GM23248 (cell line): ENCODE measurements at regions not wholly inside any gene's neighbourhood (a gene's known extent, or its start where the extent isn't known, plus 50 kb on each side); places are given as distances from the start of the nearest gene placed in this dataset.
A peak's percentile ranks its signal among the peaks of the same experiment; 100 is the strongest.

ENCODE experiments used
- DNase-seq: peaks from one replicate; pipeline ENCODE4 v3.0.0-alpha.2; 2015
- H2AFZ ChIP-seq: fragments of 200-600 bp; sonication (generic); 2 replicates; pipeline ENCODE4 v1.6.1; 2016; ENCODE audit warnings: antibody characterized with exemption
- H3F3A ChIP-seq: fragments of 200-600 bp; sonication (generic); 2 replicates; pipeline ENCODE4 v1.6.1; 2016; ENCODE audit warnings: mild to moderate bottlenecking, antibody characterized with exemption, mixed run types; ENCODE audit not compliant: insufficient read depth
- H3K27ac ChIP-seq: fragments of 200-600 bp; sonication (generic); 2 replicates; pipeline ENCODE4 v1.5.1; 2016; ENCODE audit warnings: mild to moderate bottlenecking
- H3K27me3 ChIP-seq: fragments of 200-600 bp; sonication (generic); replicated peaks from 2 replicates; pipeline ENCODE4 v1.6.1; 2016; ENCODE audit warnings: mild to moderate bottlenecking; ENCODE audit not compliant: insufficient read depth
- H3K36me3 ChIP-seq: fragments of 200-600 bp; sonication (generic); 2 replicates; pipeline ENCODE4 v1.6.1; 2016; ENCODE audit warnings: low read depth, mild to moderate bottlenecking
- H3K4me1 ChIP-seq: fragments of 200-600 bp; sonication (generic); 2 replicates; pipeline ENCODE4 v1.6.1; 2016; ENCODE audit warnings: mild to moderate bottlenecking; ENCODE audit not compliant: insufficient read depth
- H3K4me2 ChIP-seq: fragments of 200-600 bp; sonication (generic); one replicate; pipeline ENCODE4 v1.6.1; 2016; ENCODE audit warnings: mild to moderate bottlenecking; ENCODE audit not compliant: unreplicated experiment
- H3K4me3 ChIP-seq: fragments of 200-600 bp; sonication (generic); 2 replicates; pipeline ENCODE4 v1.5.1; 2016; ENCODE audit warnings: mild to moderate bottlenecking
- H3K79me2 ChIP-seq: fragments of 200-600 bp; sonication (generic); 2 replicates; pipeline ENCODE4 v1.6.1; 2016; ENCODE audit warnings: mild to moderate bottlenecking; ENCODE audit not compliant: insufficient read depth
- H3K9ac ChIP-seq: fragments of 200-600 bp; sonication (generic); 2 replicates; pipeline ENCODE4 v1.6.1; 2016; ENCODE audit warnings: mild to moderate bottlenecking
- H3K9me2 ChIP-seq: fragments of 200-600 bp; sonication (generic); 2 replicates; pipeline ENCODE4 v1.6.1; 2016; ENCODE audit warnings: mixed run types, mild to moderate bottlenecking, moderate library complexity; ENCODE audit not compliant: insufficient read depth
- H3K9me3 ChIP-seq: fragments of 200-600 bp; sonication (generic); one replicate; pipeline ENCODE4 v1.6.1; 2017; ENCODE audit warnings: low read depth
- H4K20me1 ChIP-seq: fragments of 200-600 bp; sonication (generic); 2 replicates; pipeline ENCODE4 v1.6.0; 2016; ENCODE audit not compliant: insufficient read depth
- EZH2 ChIP-seq: fragments of 200-600 bp; sonication (generic); IDR thresholded peaks from 2 replicates; pipeline ENCODE4 v1.6.1; 2018; ENCODE audit warnings: antibody characterized with exemption, mild to moderate bottlenecking; ENCODE audit not compliant: insufficient read depth, poor library complexity, severe bottlenecking
- EZH2phosphoT487 ChIP-seq: fragments of 200-600 bp; sonication (generic); IDR thresholded peaks from 2 replicates; pipeline ENCODE4 v1.6.1; 2018; ENCODE audit warnings: antibody characterized with exemption, moderate library complexity, mild to moderate bottlenecking, low read depth; ENCODE audit not compliant: insufficient read depth
- WGBS, 2 experiments: methylation state at CpG; one replicate each; pipeline ENCODE4 v1.1.6; 2015 to 2017; ENCODE audit warnings: low lambda C conversion rate in 2 of 2, low coverage in 1 of 2; ENCODE audit errors: missing lambda C conversion rate in 2 of 2; 5-methylcytosine and 5-hydroxymethylcytosine counted together
- in situ Hi-C: fragments of 300-500 bp; cut with MboI; formaldehyde crosslinking; loops from 2 replicates; pipeline ENCODE4 v1.15.0; 2020

GRCh38 chr3:98979296-98979695 is 77.8 kb upstream of the DCBLD2 start:
- no peak for TF ChIP-seq EZH2phosphoT487
- TF ChIP-seq EZH2, result no peak
- whole genome bisulfite sequencing, 2 experiments, result 98 to 100% methylated on average over 1 of the region's 1 CpG
- Histone ChIP-seq H3K36me3 (no peaks in the 10 kb centered on the region), H3K27me3 (no peaks in the 10 kb centered on the region), H3K9me2 (no peaks in the 10 kb centered on the region), H3K27ac (no peak overlapping the region), H3K4me3 (no peak overlapping the region), H4K20me1 (no peaks in the 10 kb centered on the region), H3K9ac (no peak overlapping the region), H3K79me2 (peaks cover 12% of the 10 kb centered on the region; the same call in 1 of the 2 replicates), H3K9me3 (no peaks in the 10 kb centered on the region), H3K4me2 (no peak overlapping the region), H3F3A (peaks cover 38% of the 10 kb centered on the region), H3K4me1 (peaks cover 37% of the 10 kb centered on the region), H2AFZ (no peak overlapping the region)
- in situ Hi-C loops, result no loop called here
- no peak for DNase-seq

- Histone ChIP-seq H3F3A (peaks cover 47% of the 10 kb centered on the region), H3K9ac (no peak overlapping the region), H3K79me2 (0 out of 2 replicates have a peak, but pooled peaks cover 2% of the 10 kb centered on the region), H3K36me3 (no peaks in the 10 kb centered on the region), H3K4me2 (peak overlapping the region; percentile 40), H3K27me3 (no peaks in the 10 kb centered on the region), H3K9me2 (no peaks in the 10 kb centered on the region), H3K4me3 (peak overlapping the region; percentile 9; the same call in 1 of the 2 replicates), H3K4me1 (peaks cover 37% of the 10 kb centered on the region), H3K9me3 (no peaks in the 10 kb centered on the region), H2AFZ (no peak overlapping the region), H4K20me1 (no peaks in the 10 kb centered on the region), H3K27ac (peak overlapping the region; percentile 37)
- in situ Hi-C loops, result no loop called here
- TF ChIP-seq EZH2phosphoT487, result no peak
- TF ChIP-seq EZH2, result no peak
- 73 to 84% methylated on average over 3 of the region's 3 CpGs for WGBS, 2 experiments
- no peak for DNase-seq
These were observed 76.7 kb upstream of the DCBLD2 start for GRCh38 chr3:98978068-98978811.

GRCh38 chr3:98977520-98977919 is 76.0 kb upstream of the DCBLD2 start:
- Histone ChIP-seq H3K4me3 (peak overlapping the region; percentile 9; the same call in 1 of the 2 replicates), H3K9ac (no peak overlapping the region), H4K20me1 (no peaks in the 10 kb centered on the region), H3K9me2 (no peaks in the 10 kb centered on the region), H3K27me3 (no peaks in the 10 kb centered on the region), H3K36me3 (no peaks in the 10 kb centered on the region), H3F3A (peaks cover 52% of the 10 kb centered on the region), H3K9me3 (no peaks in the 10 kb centered on the region), H3K4me1 (peaks cover 40% of the 10 kb centered on the region), H3K4me2 (peak overlapping the region; percentile 40), H3K79me2 (no peaks in the 10 kb centered on the region), H2AFZ (no peak overlapping the region), H3K27ac (peak overlapping the region; percentile 37)
- in situ Hi-C loops, result no loop called here
- DNase-seq, result peak; percentile 91
- TF ChIP-seq EZH2 (no peak), EZH2phosphoT487 (no peak)
- WGBS, 2 experiments, result 6 to 7% methylated on average over 2 of the region's 2 CpGs

GRCh38 chr3:98974442-98974841 is 72.9 kb upstream of the DCBLD2 start:
- Histone ChIP-seq H3K4me2 (no peak overlapping the region), H4K20me1 (no peaks in the 10 kb centered on the region), H3K9ac (no peak overlapping the region), H3K36me3 (no peaks in the 10 kb centered on the region), H3F3A (peaks cover 47% of the 10 kb centered on the region), H3K4me3 (no peak overlapping the region), H3K27me3 (no peaks in the 10 kb centered on the region), H3K4me1 (peaks cover 44% of the 10 kb centered on the region), H3K79me2 (no peaks in the 10 kb centered on the region), H3K27ac (no peak overlapping the region), H3K9me3 (no peaks in the 10 kb centered on the region), H2AFZ (no peak overlapping the region), H3K9me2 (no peaks in the 10 kb centered on the region)
- no peak for TF ChIP-seq EZH2
- TF ChIP-seq EZH2phosphoT487, result no peak
- DNase-seq, result no peak
- in situ Hi-C loops, result no loop called here
